Mucosa of descending colon (tissue), 3 donors: ENCODE measurements at regions not wholly inside any gene's neighbourhood (a gene's known extent, or its start where the extent isn't known, plus 50 kb on each side); places are given as distances from the start of the nearest gene placed in this dataset.
"Not testable (repeated sequence)": the region's sequence is repeated elsewhere in the genome, so short reads cannot be mapped to it uniquely, and the experiment has no call there.

Experiments
- ATAC-seq: fragments of 200-7000 bp; cut with Tn5 transposase; one replicate; pipeline ENCODE4 v1.9.1; 2020; ENCODE audit warnings: mild to moderate bottlenecking, moderate library complexity
- DNase-seq, 3 donors: peaks; one replicate each; pipeline ENCODE4 v3.0.0-alpha.2; 2020
- H3K36me3 ChIP-seq: fragments of 200-600 bp; one replicate; pipeline ENCODE4 v1.8.0; 2021; ENCODE audit warnings: low read depth, mild to moderate bottlenecking
- H3K4me1 ChIP-seq: fragments of 200-600 bp; one replicate; pipeline ENCODE4 v1.8.0; 2021; ENCODE audit warnings: low read depth, mild to moderate bottlenecking
- H3K4me3 ChIP-seq: fragments of 200-600 bp; one replicate; pipeline ENCODE4 v1.8.0; 2021; ENCODE audit warnings: mild to moderate bottlenecking
- H3K9me3 ChIP-seq: fragments of 200-600 bp; one replicate; pipeline ENCODE4 v1.8.0; 2021; ENCODE audit warnings: mild to moderate bottlenecking
- CTCF ChIP-seq: fragments of 200-600 bp; IDR thresholded peaks from one replicate; pipeline ENCODE4 v1.8.0; 2022; ENCODE audit warnings: antibody characterized with exemption, mild to moderate bottlenecking
- intact Hi-C, 2 donors: fragments of 100-400 bp; cut with DNase I in 1 of 2; cut with micrococcal nuclease in 1 of 2; formaldehyde crosslinking; loops; one replicate each; pipeline versions ENCODE4 v1.11.0 to v1.11.1; 2022; cut with DNase I, micrococcal nuclease
- donor health status: DM: no; HTN: no; CAD: no; lungs with moderate emphysema.
- donor health status: DM: no; HTN: no; CAD: no.
- donor health status: DM: no; HTN: yes; CAD: no.

DNA sequence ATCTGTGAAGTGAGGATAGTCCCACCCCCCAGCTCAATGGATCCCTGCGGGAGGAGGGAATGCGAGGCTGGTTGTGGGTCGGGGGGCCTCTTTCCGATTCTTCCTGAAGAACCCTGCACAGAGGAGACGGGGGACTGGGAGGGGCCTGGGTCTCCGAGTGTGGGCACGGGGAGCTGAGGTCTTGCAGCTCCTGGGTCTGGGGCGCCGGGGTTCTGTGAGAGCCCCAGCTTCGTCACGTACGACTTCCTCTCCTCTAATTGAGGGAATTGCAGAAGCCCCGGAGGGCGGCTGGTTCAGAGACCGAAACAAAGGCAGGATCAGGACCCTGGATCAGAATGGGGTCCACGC is 66.6 kb downstream of the DIO3 start:
- TF ChIP-seq CTCF: no peak
- no peak overlapping the region for H3K4me3 ChIP-seq
- DNase-seq: no peak
- H3K9me3 ChIP-seq: no peaks in the 10 kb centered on the region
- intact Hi-C loops: loop anchor here in 1 of 2 donors (10.0 kb wide), 3 partner anchors 773 to 1243 kb away; no protein-coding TSS in a partner anchor
- no peak for ATAC-seq
- H3K36me3 ChIP-seq: no peaks in the 10 kb centered on the region
- H3K4me1 ChIP-seq: peaks cover 10% of the 10 kb centered on the region

GRCh38 chr14:101628471-101628966 is 67.2 kb downstream of the DIO3 start:
- peak; percentile 97 for ATAC-seq
- peak; percentile 99 for TF ChIP-seq CTCF
- Histone ChIP-seq H3K9me3 (no peaks in the 10 kb centered on the region), H3K4me3 (no peak overlapping the region), H3K36me3 (no peaks in the 10 kb centered on the region), H3K4me1 (peaks cover 10% of the 10 kb centered on the region)
- peak; percentile 74 to 84 (median 79) for DNase-seq
- intact Hi-C loops: loop anchor here in 1 of 2 donors (10.0 kb wide), 3 partner anchors 774 to 1244 kb away; no protein-coding TSS in a partner anchor

GRCh38 chr14:101628975-101629374 is 67.7 kb downstream of the DIO3 start:
- DNase-seq (no peak), ATAC-seq (no peak)
- no peaks in the 10 kb centered on the region for H3K9me3 ChIP-seq
- intact Hi-C loops: loop anchor here in 1 of 2 donors (10.0 kb wide), 3 partner anchors 774 to 1244 kb away; no protein-coding TSS in a partner anchor
- no peaks in the 10 kb centered on the region for H3K36me3 ChIP-seq
- peaks cover 10% of the 10 kb centered on the region for H3K4me1 ChIP-seq
- no peak for TF ChIP-seq CTCF
- no peak overlapping the region for H3K4me3 ChIP-seq

GRCh38 chr14:101630056-101630965 is 69.0 kb downstream of the DIO3 start:
- DNase-seq (no peak), ATAC-seq (no peak)
- H3K4me1 ChIP-seq: peaks cover 10% of the 10 kb centered on the region
- H3K4me3 ChIP-seq: no peak overlapping the region
- no peaks in the 10 kb centered on the region for H3K36me3 ChIP-seq
- no peaks in the 10 kb centered on the region for H3K9me3 ChIP-seq
- TF ChIP-seq CTCF: no peak
- intact Hi-C loops: no loop called here

DNA sequence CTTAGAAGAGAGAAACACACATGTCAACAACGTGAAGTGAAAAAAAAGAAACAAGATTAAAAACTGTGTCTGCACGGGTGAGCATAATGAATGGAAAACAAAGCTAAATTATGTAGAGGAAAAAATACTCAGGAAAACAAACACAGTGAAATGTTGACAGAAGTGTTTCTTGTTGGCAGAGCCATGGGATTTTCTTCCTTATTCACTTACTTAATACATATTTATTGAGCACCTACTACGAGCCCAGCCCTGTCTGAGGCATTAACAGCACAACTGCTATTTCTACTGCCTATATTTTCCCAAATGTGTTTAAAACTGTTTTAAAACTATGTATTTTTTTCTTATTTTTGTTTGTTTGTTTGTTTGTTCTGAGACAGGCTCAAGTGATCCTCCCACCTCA is 69.9 kb downstream of the DIO3 start:
- intact Hi-C loops: no loop called here
- Histone ChIP-seq H3K4me3 (no peak overlapping the region), H3K36me3 (no peaks in the 10 kb centered on the region), H3K4me1 (peaks cover 10% of the 10 kb centered on the region), H3K9me3 (no peaks in the 10 kb centered on the region)
- DNase-seq (no peak), ATAC-seq (no peak)
- no peak for TF ChIP-seq CTCF

DNA sequence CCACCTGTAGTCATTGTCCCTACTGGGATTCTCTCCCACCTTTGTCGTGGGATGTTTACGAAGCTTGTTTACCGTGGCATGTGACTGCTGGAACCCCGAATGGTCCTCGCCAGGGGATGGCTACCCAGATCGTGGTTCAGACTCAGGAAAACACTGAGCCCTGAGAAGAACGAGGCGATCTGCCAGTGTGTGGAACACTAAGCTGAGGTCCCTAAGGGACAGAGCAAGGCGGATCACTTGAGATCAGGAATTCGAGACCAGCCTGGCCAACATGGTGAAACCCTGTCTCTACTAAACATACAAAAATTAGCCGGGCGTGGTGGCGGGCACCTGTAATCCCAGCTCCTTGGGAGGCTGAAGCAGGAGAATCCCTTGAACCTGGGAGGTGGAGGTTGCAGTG is 70.7 kb downstream of the DIO3 start:
- ATAC-seq, H3K9me3 ChIP-seq, H3K4me3 ChIP-seq, H3K36me3 ChIP-seq, H3K4me1 ChIP-seq, DNase-seq, intact Hi-C loops: not testable (repeated sequence)
